ENCODE measurements at regions not wholly inside any gene's neighbourhood (a gene's known extent, or its start where the extent isn't known, plus 50 kb on each side); places are given as distances from the start of the nearest gene placed in this dataset.

DNA sequence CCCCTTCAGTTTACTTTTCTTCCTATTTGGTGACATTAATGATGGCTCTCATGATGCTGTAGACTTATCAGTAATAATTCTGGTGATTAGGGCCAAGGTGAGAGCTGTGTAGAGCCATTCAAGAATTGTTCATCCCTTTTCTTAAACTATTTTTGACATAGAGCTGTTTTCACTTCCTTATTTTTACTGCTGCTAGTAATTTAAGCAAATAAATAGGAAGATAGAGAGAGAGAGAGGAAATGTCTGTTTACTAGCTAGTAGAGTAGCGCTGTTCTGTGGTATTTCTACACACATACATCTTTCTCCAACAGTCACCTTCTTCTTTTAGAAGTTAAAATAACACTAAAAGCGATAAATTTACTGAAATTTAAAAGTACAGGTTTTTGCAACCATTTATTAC lies 678.0 kb upstream of the ZP4 start:
- no peak overlapping the region for H3K4me3 ChIP-seq (ENCODE audit: low read depth, low read length)
- H3K27me3 ChIP-seq (ENCODE audit: control insufficient read depth, insufficient read depth, low read length): no peaks in the 10 kb centered on the region
- no peaks in the 10 kb centered on the region; the same call in 1 of the 2 replicates for H3K9me3 ChIP-seq (ENCODE audit: control insufficient read depth, insufficient read depth, low read length)
- POLR2A ChIA-PET: no interaction called here
- no peak overlapping the region for H3K27ac ChIP-seq (ENCODE audit: low read depth, low read length)
- CTCF ChIA-PET: no interaction called here
- no peak for DNase-seq (ENCODE audit: low read depth, low spot score)
- TF ChIP-seq, protein P1, sequence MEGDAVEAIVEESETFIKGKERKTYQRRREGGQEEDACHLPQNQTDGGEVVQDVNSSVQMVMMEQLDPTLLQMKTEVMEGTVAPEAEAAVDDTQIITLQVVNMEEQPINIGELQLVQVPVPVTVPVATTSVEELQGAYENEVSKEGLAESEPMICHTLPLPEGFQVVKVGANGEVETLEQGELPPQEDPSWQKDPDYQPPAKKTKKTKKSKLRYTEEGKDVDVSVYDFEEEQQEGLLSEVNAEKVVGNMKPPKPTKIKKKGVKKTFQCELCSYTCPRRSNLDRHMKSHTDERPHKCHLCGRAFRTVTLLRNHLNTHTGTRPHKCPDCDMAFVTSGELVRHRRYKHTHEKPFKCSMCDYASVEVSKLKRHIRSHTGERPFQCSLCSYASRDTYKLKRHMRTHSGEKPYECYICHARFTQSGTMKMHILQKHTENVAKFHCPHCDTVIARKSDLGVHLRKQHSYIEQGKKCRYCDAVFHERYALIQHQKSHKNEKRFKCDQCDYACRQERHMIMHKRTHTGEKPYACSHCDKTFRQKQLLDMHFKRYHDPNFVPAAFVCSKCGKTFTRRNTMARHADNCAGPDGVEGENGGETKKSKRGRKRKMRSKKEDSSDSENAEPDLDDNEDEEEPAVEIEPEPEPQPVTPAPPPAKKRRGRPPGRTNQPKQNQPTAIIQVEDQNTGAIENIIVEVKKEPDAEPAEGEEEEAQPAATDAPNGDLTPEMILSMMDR (IDR thresholded peaks at IDR 0.05; ENCODE audit: low read depth, low read length): no peak

DNA sequence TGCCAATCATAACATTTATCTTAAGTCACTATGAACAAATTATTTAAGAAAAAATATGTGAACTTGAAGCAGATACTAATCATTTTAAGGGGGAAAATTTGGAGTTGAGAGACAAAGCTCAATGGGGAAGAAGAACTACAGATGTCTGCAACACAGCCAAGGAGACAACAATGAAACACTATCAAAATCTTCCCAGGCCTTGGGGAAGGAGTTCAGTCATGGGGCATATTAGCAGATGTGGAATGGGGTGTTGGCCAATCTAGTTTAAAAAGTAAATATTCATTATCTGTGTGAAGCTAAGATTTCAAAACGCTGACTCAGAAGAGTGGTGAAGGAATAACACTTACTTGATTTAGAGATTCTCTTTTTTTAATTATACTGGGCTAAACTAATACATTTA lies 671.6 kb upstream of the ZP4 start:
- ChIA-PET POLR2A (no interaction called here), CTCF (no interaction called here)
- DNase-seq (ENCODE audit: low read depth, low spot score): no peak
- Histone ChIP-seq H3K27me3 (ENCODE audit: control insufficient read depth, insufficient read depth, low read length) (no peaks in the 10 kb centered on the region), H3K4me3 (ENCODE audit: low read depth, low read length) (no peak overlapping the region), H3K27ac (ENCODE audit: low read depth, low read length) (no peak overlapping the region), H3K9me3 (ENCODE audit: control insufficient read depth, insufficient read depth, low read length) (no peaks in the 10 kb centered on the region; the same call in 1 of the 2 replicates)
- TF ChIP-seq, protein P1 (IDR thresholded peaks at IDR 0.05; ENCODE audit: low read depth, low read length): no peak

DNA sequence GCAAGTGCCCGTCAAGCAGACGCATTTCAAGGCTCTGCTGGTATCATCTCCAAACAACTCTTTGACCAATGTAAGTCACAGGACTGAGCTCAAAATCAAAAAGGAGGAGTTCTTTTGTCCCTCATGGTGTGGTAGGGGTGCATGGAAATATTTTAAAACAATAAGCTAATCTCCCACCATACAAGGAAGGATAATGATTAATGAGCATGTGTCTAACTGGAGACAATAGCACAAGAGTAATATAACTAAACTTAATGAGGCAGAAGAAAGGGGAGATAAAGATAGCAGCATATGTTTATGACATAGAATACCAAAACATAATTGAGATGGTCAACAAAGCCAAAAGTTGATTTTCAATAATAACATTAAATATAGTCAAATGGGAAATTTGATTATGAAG lies 668.0 kb upstream of the ZP4 start:
- no peaks in the 10 kb centered on the region for H3K27me3 ChIP-seq (ENCODE audit: control insufficient read depth, insufficient read depth, low read length)
- H3K4me3 ChIP-seq (ENCODE audit: low read depth, low read length): no peak overlapping the region
- TF ChIP-seq, protein P1 (IDR thresholded peaks at IDR 0.05; ENCODE audit: low read depth, low read length): no peak
- DNase-seq (ENCODE audit: low read depth, low spot score): no peak
- CTCF ChIA-PET: no interaction called here
- no peak overlapping the region for H3K27ac ChIP-seq (ENCODE audit: low read depth, low read length)
- no peaks in the 10 kb centered on the region for H3K9me3 ChIP-seq (ENCODE audit: control insufficient read depth, insufficient read depth, low read length)
- POLR2A ChIA-PET: no interaction called here

DNA sequence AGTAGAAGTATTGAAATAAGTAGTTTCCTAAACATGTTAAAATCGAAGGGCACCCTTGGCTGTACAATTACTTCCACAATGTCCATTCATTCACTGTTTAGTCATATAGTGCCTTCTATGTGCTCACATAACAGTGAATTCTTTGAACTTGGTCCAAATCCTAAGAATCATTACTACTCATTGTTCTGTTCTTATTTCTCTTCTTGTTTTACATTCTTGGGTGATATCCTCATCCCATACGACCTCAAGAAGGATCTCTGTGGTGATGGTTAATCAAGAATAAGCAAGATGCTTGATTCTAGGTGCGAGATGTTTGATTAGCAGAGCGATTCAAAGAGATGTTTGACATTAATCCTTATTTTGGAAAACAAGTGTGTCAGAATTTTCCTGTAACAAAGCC lies 667.4 kb upstream of the ZP4 start:
- ChIA-PET CTCF (no interaction called here), POLR2A (no interaction called here)
- Histone ChIP-seq H3K27me3 (ENCODE audit: control insufficient read depth, insufficient read depth, low read length) (no peaks in the 10 kb centered on the region), H3K9me3 (ENCODE audit: control insufficient read depth, insufficient read depth, low read length) (no peaks in the 10 kb centered on the region), H3K4me3 (ENCODE audit: low read depth, low read length) (no peak overlapping the region), H3K27ac (ENCODE audit: low read depth, low read length) (no peak overlapping the region)
- TF ChIP-seq, protein P1 (IDR thresholded peaks at IDR 0.05; ENCODE audit: low read depth, low read length): no peak
- DNase-seq (ENCODE audit: low read depth, low spot score): no peak

DNA sequence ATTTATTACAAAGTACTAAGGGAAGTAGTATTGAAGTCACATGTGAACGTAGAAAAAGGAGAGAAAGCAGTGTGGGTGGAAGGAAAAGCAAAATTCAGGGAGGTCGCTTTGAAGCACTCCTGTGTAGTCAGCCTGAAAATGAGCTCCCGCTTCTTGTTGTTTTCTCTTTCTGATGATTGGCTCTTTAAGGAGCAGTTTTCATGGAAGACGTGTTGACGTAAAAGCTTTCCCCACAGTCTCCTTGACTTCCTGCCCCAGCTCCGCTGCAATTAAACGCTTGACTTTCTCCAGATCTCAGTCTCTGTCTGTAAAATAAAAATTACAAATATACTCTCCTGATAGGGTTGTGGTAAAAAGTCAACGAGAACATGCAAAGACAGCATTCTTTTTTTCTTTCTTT lies 661.5 kb upstream of the ZP4 start:
- TF ChIP-seq, protein P1 (IDR thresholded peaks at IDR 0.05; ENCODE audit: low read depth, low read length): no peak
- ChIA-PET POLR2A (no interaction called here), CTCF (interaction anchor here (0.6 kb wide), 1 partner anchor 1487 kb away, joined by 3 read pairs; no protein-coding TSS in a partner anchor)

More for the DNA sequence above, 661.5 kb upstream of the ZP4 start:
- no peak for DNase-seq (ENCODE audit: low read depth, low spot score)
- Histone ChIP-seq H3K4me3 (ENCODE audit: low read depth, low read length) (no peak overlapping the region), H3K27me3 (ENCODE audit: control insufficient read depth, insufficient read depth, low read length) (no peaks in the 10 kb centered on the region), H3K27ac (ENCODE audit: low read depth, low read length) (no peak overlapping the region), H3K9me3 (ENCODE audit: control insufficient read depth, insufficient read depth, low read length) (no peaks in the 10 kb centered on the region)
